ENCODE measurements at regions not wholly inside any gene's neighbourhood (a gene's known extent, or its start where the extent isn't known, plus 50 kb on each side); places are given as distances from the start of the nearest gene placed in this dataset.

GRCh38 chr5:3701694-3702093 lies 106.1 kb downstream of the IRX1 start:
- H3K27me3 ChIP-seq = no peaks in the 10 kb centered on the region
- WGBS, 2 donors = 70 to 81% methylated on average over 4 of the region's 4 CpGs
- no peaks in the 10 kb centered on the region for H3K9me3 ChIP-seq

DNA sequence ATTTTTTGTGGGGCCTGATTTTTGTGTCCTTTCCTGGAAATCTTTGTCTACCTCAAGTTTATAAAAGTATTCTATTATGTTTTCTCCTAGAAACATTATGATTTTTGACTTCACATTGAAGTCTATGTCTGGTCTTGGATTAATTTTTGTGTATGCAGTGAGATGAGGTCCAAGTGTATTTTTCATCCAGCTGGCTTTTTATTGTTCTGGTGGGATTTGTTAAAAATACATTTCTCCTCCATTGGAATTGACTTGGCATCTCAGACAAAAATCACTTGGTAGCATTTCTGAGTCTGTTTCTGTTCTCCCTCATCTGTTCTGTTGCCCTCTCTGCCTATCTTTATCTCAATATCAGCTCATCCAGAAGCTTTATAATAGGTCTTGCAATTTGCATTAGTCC lies 109.0 kb downstream of the IRX1 start:
- Histone ChIP-seq H3K27ac (no peak overlapping the region), H3K4me1 (no peaks in the 10 kb centered on the region), H3K36me3 (no peaks in the 10 kb centered on the region), H3K27me3 (no peaks in the 10 kb centered on the region), H3K4me3 (no peak overlapping the region), H3K9me3 (no peaks in the 10 kb centered on the region)
- TF ChIP-seq POLR2A (IDR thresholded peaks at IDR 0.05) (no peak), CTCF (IDR thresholded peaks at IDR 0.05) (no peak)
- no peak for DNase-seq
- intact Hi-C loops (cut with DNase I) = no loop called here

More at GRCh38 chr5:3701694-3702093, 106.1 kb downstream of the IRX1 start:
- no peak overlapping the region for H3K4me3 ChIP-seq
- no peak for DNase-seq
- TF ChIP-seq POLR2A (IDR thresholded peaks at IDR 0.05) (no peak), CTCF (IDR thresholded peaks at IDR 0.05) (no peak)
- no peak overlapping the region for H3K27ac ChIP-seq
- H3K4me1 ChIP-seq = no peaks in the 10 kb centered on the region
- no peaks in the 10 kb centered on the region for H3K36me3 ChIP-seq
- intact Hi-C loops (cut with DNase I) = no loop called here

DNA sequence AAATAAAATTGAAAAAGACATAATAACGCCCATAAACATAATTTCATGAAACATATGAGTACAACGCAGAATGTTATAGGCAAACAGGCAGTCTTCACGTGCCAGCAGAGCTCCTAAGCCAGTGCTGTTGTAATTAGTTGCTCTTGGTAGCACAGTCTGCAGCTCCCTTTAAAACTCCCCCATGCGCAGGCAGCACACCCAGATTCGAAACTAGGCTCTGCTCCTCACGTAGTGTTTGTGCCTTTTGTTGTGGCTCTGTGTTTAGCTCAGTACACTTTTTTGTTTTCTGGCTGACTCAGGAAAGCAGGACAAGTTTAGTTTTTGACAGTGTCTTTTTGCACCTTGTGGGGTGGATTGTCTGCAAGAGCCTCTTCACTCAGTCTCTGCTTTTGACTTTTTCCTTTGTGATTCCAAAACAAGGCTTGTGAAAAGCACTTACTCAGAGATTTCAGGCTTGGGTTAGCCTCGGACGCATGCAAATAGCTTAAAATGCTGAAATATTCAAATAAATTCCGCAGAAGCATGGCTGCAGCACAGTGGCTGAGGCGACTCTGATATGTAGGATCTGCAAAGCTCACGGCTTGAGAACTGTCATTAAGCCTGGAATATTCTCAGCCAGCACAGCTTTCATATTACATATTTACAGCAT lies 113.6 kb downstream of the IRX1 start:
- Histone ChIP-seq H3K9me3 (no peaks in the 10 kb centered on the region), H3K4me3 (no peak overlapping the region), H3K36me3 (no peaks in the 10 kb centered on the region), H3K27me3 (no peaks in the 10 kb centered on the region), H3K27ac (no peak overlapping the region), H3K4me1 (no peaks in the 10 kb centered on the region)
- 46 to 65% methylated on average over 11 of the region's 11 CpGs for WGBS, 2 donors
- TF ChIP-seq CTCF (IDR thresholded peaks at IDR 0.05) = no peak
- no peak for TF ChIP-seq POLR2A (IDR thresholded peaks at IDR 0.05)
- DNase-seq = no peak
- intact Hi-C loops (cut with DNase I) = no loop called here

DNA sequence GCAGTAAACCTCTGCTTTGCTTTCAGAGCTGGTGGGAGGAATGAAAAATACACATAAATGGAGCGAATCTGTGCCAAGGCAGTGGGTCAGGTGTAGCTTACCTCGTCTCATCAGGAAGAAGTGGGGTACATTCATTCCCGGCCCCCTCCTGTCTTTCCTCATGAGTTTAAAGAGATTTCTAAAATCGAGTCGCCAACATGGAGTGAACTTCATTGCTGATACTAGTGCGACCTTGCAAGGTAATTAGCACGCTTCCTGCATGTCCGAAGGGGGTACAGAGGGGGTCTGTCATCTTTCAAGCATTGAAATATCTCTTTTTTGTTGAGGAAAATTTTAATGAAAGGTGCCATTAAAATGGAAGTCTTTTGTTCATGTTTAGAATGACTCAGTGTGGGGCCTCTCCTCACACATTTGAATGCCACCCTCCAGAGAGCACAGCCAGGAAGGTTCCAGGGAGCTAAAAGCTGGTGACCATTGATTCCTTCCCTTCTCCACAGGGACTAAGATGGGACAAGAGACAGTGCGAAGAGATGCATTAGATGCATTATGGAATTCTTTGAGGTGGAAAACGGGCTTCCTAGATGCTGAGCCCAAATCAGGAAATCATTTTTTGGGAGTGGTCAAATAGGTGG lies 114.2 kb downstream of the IRX1 start:
- no peak for TF ChIP-seq POLR2A (IDR thresholded peaks at IDR 0.05)
- TF ChIP-seq CTCF (IDR thresholded peaks at IDR 0.05) = no peak

GRCh38 chr5:3715062-3715461 lies 119.4 kb downstream of the IRX1 start:
- no peaks in the 10 kb centered on the region for H3K36me3 ChIP-seq
- no peak for DNase-seq
- H3K4me3 ChIP-seq = no peak overlapping the region
- WGBS, 2 donors = 66 to 70% methylated on average over 9 of the region's 9 CpGs
- H3K4me1 ChIP-seq = no peaks in the 10 kb centered on the region
- intact Hi-C loops (cut with DNase I) = no loop called here
- H3K27ac ChIP-seq = no peak overlapping the region
- H3K9me3 ChIP-seq = peaks cover 0 to 6% (median 0%) of the 10 kb centered on the region in 3 donors
- H3K27me3 ChIP-seq = no peaks in the 10 kb centered on the region
- TF ChIP-seq POLR2A (IDR thresholded peaks at IDR 0.05) (no peak), CTCF (IDR thresholded peaks at IDR 0.05) (no peak)

More for the DNA sequence above, 114.2 kb downstream of the IRX1 start:
- no peaks in the 10 kb centered on the region for H3K4me1 ChIP-seq
- intact Hi-C loops (cut with DNase I) = no loop called here
- no peaks in the 10 kb centered on the region for H3K9me3 ChIP-seq
- WGBS, 2 donors = 59 to 68% methylated on average over 10 of the region's 10 CpGs
- no peak overlapping the region for H3K4me3 ChIP-seq
- no peak overlapping the region for H3K27ac ChIP-seq
- H3K27me3 ChIP-seq = no peaks in the 10 kb centered on the region
- H3K36me3 ChIP-seq = no peaks in the 10 kb centered on the region
- DNase-seq = no peak

All from esophagus squamous epithelium (tissue), 5 donors.